PC-9 (cell line): ENCODE measurements at regions not wholly inside any gene's neighbourhood (a gene's known extent, or its start where the extent isn't known, plus 50 kb on each side); places are given as distances from the start of the nearest gene placed in this dataset.

ENCODE experiments used
- CTCF ChIP-seq: fragments of 200-600 bp; sonication (generic); conservative IDR thresholded peaks from 2 replicates; pipeline ENCODE4 v1.6.1; 2017; ENCODE audit warnings: mixed run types, antibody characterized with exemption, mild to moderate bottlenecking, moderate library complexity
- EZH2 ChIP-seq: fragments of 200-600 bp; sonication (generic); IDR thresholded peaks from 2 replicates; pipeline ENCODE4 v1.8.0; 2017; ENCODE audit warnings: antibody characterized with exemption, low read depth

GRCh38 chr16:49932434-49932833, 76.5 kb upstream of the ZNF423 start:
- TF ChIP-seq CTCF (no peak), EZH2 (no peak)
